ENCODE measurements at regions not wholly inside any gene's neighbourhood (a gene's known extent, or its start where the extent isn't known, plus 50 kb on each side); places are given as distances from the start of the nearest gene placed in this dataset.

- no peak overlapping the region for H3K4me3 ChIP-seq (ENCODE audit: low read length)
- peak; percentile 51 for TF ChIP-seq CTCF (IDR thresholded peaks at IDR 0.05; ENCODE audit: insufficient read depth, low read depth, low read length, missing control alignments)
- DNase-seq (ENCODE audit: low read depth): peak; percentile 25
Observed at GRCh38 chr1:231091831-231092301, 51.8 kb upstream of the FAM89A start.

GRCh38 chr1:231091415-231091814 is 51.4 kb upstream of the FAM89A start:
- H3K4me3 ChIP-seq (ENCODE audit: low read length): no peak overlapping the region
- DNase-seq (ENCODE audit: low read depth): no peak
- no peak for TF ChIP-seq CTCF (IDR thresholded peaks at IDR 0.05; ENCODE audit: insufficient read depth, low read depth, low read length, missing control alignments)

All from epithelial cell of esophagus (primary cell).